ENCODE measurements at regions not wholly inside any gene's neighbourhood (a gene's known extent, or its start where the extent isn't known, plus 50 kb on each side); places are given as distances from the start of the nearest gene placed in this dataset.

DNA sequence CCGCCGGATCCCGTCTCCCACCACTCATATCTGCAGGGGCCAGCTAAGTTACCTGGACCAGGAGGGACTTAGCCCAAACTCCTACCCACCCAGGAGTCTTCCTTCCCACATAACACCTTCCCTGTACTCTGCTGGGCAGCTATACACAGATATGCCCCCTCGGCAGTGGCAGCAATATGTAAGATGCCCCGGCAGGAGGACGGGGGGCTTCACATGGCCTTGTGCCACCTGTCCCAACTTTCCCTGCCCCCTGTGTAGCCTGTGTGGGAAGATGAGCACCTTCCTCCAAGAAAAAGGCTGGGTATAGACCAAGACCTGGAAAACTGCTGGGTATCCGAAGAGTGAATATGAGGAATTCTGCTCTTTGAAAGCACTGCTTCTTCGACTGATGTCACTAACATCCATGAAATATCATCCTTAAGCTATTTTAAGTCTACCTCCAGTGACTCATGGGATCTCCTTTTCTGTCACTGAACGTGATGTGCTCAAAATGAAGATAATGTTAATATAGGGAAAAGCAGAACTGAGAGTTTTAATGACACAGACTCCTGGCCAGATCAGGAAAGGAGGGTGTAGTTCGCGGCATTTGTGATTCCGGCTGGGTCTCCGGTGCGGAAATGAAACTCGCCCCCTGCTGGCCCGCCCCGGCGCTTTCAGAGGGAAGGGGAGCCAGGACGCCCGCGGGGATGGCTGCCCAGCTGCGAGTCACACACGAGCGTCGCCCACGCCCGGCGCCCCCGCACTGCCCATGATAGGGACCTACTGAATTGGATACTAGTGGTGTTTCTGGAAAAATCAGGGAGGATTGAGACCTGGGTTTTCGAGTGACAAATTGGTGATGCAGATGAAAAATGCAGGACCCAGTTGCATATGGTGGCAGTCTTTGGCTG is 256.9 kb upstream of the NFE2L3 start:
- Histone ChIP-seq H3K9me3 (replicated peaks; ENCODE audit: control insufficient read depth, insufficient read depth, low read length) (no peaks in the 10 kb centered on the region), H4K20me1 (replicated peaks; ENCODE audit: control insufficient read depth, extremely low read depth, insufficient read depth, low read length) (no peaks in the 10 kb centered on the region), H3K27ac (ENCODE audit: insufficient read depth, low read depth, low read length) (no peak overlapping the region), H3K36me3 (ENCODE audit: control insufficient read depth in 2 of 2, extremely low read depth in 1 of 2, insufficient read depth in 2 of 2, low read length in 2 of 2) (no peaks in the 10 kb centered on the region), H3K27me3 (ENCODE audit: control insufficient read depth in 2 of 2, insufficient read depth in 2 of 2, low read length in 2 of 2) (peaks cover under 1 to 11% of the 10 kb centered on the region in 2 experiments), H3K4me1 (ENCODE audit: control insufficient read depth, extremely low read depth, insufficient read depth, low read length) (peaks cover 16% of the 10 kb centered on the region), H3K9ac (replicated peaks; ENCODE audit: extremely low read depth, insufficient read depth, low read length) (no peak overlapping the region), H3K79me2 (ENCODE audit: control insufficient read depth, insufficient read depth, low read length) (no peaks in the 10 kb centered on the region), H2AFZ (ENCODE audit: low read depth, low read length) (peak overlapping the region; percentile 55), H3K4me2 (ENCODE audit: insufficient read depth, low read length) (peak overlapping the region; percentile 14), H3K4me3 (replicated peaks in 1 of 3; ENCODE audit: insufficient read depth in 1 of 3, low read depth in 1 of 3, low read length in 3 of 3) (no peak overlapping the region), H3K9me1 (replicated peaks; ENCODE audit: control insufficient read depth, extremely low read depth, insufficient read depth, low read length) (no peaks in the 10 kb centered on the region)
- DNase-seq (ENCODE audit: low read depth, low spot score), result peak; percentile 32
- FAIRE-seq, result peak; percentile 73
- CTCF ChIA-PET, result interaction anchor here (0.8 to 9.7 kb wide), 16 partner anchors 11 to 1266 kb away, joined by 3 to 304 read pairs (median 4); no protein-coding TSS in a partner anchor
- TF ChIP-seq GATA2 (IDR thresholded peaks at IDR 0.05; ENCODE audit: insufficient read depth, insufficient read length, low read depth, low read length), result no peak
- no peak for TF ChIP-seq JUN (IDR thresholded peaks at IDR 0.05; ENCODE audit: borderline replicate concordance, insufficient read depth, insufficient read length, low read depth)
- TF ChIP-seq, protein P1, sequence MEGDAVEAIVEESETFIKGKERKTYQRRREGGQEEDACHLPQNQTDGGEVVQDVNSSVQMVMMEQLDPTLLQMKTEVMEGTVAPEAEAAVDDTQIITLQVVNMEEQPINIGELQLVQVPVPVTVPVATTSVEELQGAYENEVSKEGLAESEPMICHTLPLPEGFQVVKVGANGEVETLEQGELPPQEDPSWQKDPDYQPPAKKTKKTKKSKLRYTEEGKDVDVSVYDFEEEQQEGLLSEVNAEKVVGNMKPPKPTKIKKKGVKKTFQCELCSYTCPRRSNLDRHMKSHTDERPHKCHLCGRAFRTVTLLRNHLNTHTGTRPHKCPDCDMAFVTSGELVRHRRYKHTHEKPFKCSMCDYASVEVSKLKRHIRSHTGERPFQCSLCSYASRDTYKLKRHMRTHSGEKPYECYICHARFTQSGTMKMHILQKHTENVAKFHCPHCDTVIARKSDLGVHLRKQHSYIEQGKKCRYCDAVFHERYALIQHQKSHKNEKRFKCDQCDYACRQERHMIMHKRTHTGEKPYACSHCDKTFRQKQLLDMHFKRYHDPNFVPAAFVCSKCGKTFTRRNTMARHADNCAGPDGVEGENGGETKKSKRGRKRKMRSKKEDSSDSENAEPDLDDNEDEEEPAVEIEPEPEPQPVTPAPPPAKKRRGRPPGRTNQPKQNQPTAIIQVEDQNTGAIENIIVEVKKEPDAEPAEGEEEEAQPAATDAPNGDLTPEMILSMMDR (IDR thresholded peaks at IDR 0.05; ENCODE audit: extremely low read depth in 1 of 2, insufficient read depth in 1 of 2, low read depth in 1 of 2, low read length in 2 of 2), result peak; percentile 78 to 79
- TF ChIP-seq EZH2 (IDR thresholded peaks at IDR 0.05; ENCODE audit: borderline replicate concordance, low read depth, low read length, severe bottlenecking), result no peak
- intact Hi-C loops (cut with micrococcal nuclease), result loop anchor here (5.0 to 10.0 kb wide), 4 partner anchors 182 to 960 kb away; partner anchors contain the start of gene NFE2L3
- dilution Hi-C loops (cut with MboI; ENCODE audit: extremely low pct_ligation_motif_present, low sequenced_read_pairs), result no loop called here
- BruUV-seq (replicated peaks), result no TSS peak
- POLR2A ChIA-PET, result interaction anchor here (1.3 kb wide), 1 partner anchor 470 kb away, joined by 3 read pairs; no protein-coding TSS in a partner anchor
